ENCODE measurements at regions not wholly inside any gene's neighbourhood (a gene's known extent, or its start where the extent isn't known, plus 50 kb on each side); places are given as distances from the start of the nearest gene placed in this dataset.
"Not testable (repeated sequence)": the region's sequence is repeated elsewhere in the genome, so short reads cannot be mapped to it uniquely, and the experiment has no call there.

DNA sequence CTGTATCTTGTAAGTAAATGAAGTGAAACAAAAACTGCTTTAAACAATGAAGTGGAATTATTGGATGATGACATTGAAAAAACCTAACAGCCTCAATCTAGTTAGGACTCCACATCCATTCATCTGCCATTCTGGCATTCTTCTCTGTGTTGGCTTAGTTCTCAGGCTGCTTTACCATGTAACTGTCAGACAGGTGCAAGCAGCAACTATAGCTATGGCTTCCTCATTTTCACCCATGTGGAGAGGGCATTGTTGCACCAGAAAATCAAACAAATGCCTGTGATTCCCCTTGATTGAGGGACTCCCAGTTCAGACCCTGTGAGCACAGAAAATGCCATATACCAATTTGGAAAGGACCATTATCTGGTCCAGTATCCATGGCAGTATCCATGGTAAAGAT lies 129.5 kb upstream of the NYAP2 start:
- no peak overlapping the region for H3K4me3 Mint-ChIP-seq
- no peaks in the 10 kb centered on the region for H3K36me3 Mint-ChIP-seq
- H3K27me3 Mint-ChIP-seq: no peaks in the 10 kb centered on the region
- no peaks in the 10 kb centered on the region for H3K4me1 Mint-ChIP-seq (ENCODE audit: unreplicated experiment)
- DNase-seq (ENCODE audit: extremely low spot score, unreplicated experiment): no peak
- H3K9me3 Mint-ChIP-seq: no peaks in the 10 kb centered on the region
- TF ChIP-seq CTCF (conservative IDR thresholded peaks at IDR 0.05): no peak
- no peak overlapping the region for H3K27ac Mint-ChIP-seq

DNA sequence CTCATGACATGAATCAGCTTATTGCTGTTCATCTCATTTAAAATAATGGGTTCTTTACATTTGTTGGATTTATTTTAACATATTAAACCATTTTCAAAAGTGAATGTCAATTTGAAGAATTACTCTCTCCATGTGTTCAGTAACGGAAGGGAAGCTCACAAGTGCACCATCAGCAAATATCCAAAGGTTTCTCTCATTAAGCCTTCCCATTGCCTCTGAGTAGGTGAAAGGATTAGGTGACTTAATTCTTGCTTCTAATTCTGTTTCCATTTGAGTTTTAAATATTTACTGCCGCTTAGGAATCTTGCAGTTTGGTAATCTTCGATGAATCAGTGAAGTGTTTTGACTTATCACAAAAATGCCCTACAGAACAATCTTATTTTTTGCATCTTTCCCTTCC lies 145.1 kb upstream of the NYAP2 start:
- Mint-ChIP-seq H3K4me3 (no peak overlapping the region), H3K4me1 (ENCODE audit: unreplicated experiment) (peaks cover 9% of the 10 kb centered on the region), H3K36me3 (no peaks in the 10 kb centered on the region), H3K9me3 (no peaks in the 10 kb centered on the region), H3K27ac (no peak overlapping the region), H3K27me3 (peaks cover 5% of the 10 kb centered on the region)
- no peak for TF ChIP-seq CTCF (conservative IDR thresholded peaks at IDR 0.05)
- DNase-seq (ENCODE audit: extremely low spot score, unreplicated experiment): no peak

DNA sequence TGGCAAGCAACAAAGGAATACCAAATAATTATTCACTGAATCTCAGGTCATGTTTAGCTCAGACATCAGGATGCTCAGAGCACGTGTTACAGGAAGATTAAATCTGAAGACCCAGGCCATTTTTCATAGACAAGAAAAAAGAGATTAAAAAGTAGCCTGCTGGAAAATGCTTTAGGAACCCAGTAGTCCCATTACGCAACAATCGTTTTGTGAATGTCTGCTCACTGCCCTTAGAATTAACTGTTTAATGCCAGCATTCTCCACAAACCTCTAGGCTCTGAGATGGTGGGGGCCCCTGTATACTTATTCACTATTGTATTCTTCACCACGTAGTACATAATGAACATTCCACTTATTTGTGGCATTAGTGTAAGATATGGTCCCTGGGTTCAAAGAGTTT lies 154.6 kb upstream of the NYAP2 start:
- Mint-ChIP-seq H3K27me3 (peaks cover 5% of the 10 kb centered on the region), H3K4me3 (no peak overlapping the region), H3K9me3 (no peaks in the 10 kb centered on the region), H3K27ac (no peak overlapping the region), H3K36me3 (no peaks in the 10 kb centered on the region), H3K4me1 (ENCODE audit: unreplicated experiment) (no peaks in the 10 kb centered on the region)
- DNase-seq (ENCODE audit: extremely low spot score, unreplicated experiment): no peak
- TF ChIP-seq CTCF (conservative IDR thresholded peaks at IDR 0.05): no peak

DNA sequence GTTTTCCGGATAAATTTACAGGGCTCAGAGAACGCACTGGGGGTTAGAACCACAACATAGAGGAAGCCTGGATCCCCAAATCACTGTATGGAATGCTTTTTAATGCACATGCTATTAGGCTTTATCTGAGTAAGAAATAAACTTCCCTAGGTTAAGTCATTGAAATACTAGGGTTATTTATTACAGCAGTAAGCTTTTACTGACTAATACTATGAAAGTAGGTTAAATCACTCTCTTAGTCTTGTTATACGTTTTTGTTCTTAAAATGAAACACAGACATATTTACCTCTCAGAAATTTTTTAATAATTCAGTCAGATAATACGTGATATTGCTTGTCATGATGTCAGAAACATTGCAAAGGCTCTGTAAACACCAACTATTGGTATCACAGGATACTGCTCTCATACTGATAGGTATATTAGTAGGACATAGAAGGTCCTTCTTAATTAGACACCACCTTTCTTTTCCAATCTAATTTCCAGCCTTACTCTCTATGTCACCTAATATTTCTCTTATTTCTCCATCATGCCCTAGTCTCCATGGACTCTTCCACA lies 162.7 kb upstream of the NYAP2 start:
- Mint-ChIP-seq H3K36me3 (no peaks in the 10 kb centered on the region), H3K27me3 (no peaks in the 10 kb centered on the region), H3K4me1 (ENCODE audit: unreplicated experiment) (no peaks in the 10 kb centered on the region), H3K27ac (no peak overlapping the region), H3K4me3 (no peak overlapping the region), H3K9me3 (no peaks in the 10 kb centered on the region)
- no peak for DNase-seq (ENCODE audit: extremely low spot score, unreplicated experiment)
- TF ChIP-seq CTCF (conservative IDR thresholded peaks at IDR 0.05): no peak

DNA sequence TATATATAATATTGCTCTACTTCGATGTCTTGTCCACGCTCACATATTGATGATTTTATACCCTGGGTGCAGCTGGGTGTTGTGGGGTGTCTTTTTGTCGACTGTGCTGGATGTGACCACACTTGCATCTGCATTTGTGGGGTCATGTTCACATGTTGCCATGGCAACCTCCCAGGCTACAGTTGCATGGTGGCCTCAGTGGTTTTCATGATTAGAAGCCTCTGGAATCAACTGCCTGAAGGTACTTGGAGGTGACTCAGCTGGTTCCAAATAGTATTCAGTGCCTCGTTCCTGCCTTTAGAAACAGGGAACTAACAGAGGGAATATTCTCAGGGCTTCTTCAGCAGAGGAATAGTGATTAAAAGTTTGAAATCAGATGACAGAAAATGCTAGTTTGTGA lies 166.3 kb upstream of the NYAP2 start:
- TF ChIP-seq CTCF (conservative IDR thresholded peaks at IDR 0.05): no peak
- Mint-ChIP-seq H3K4me3 (no peak overlapping the region), H3K27me3 (no peaks in the 10 kb centered on the region), H3K27ac (no peak overlapping the region), H3K4me1 (ENCODE audit: unreplicated experiment) (no peaks in the 10 kb centered on the region), H3K9me3 (no peaks in the 10 kb centered on the region), H3K36me3 (no peaks in the 10 kb centered on the region)
- no peak for DNase-seq (ENCODE audit: extremely low spot score, unreplicated experiment)

GRCh38 chr2:225231900-225232299 lies 167.6 kb upstream of the NYAP2 start:
- no peak for TF ChIP-seq CTCF (conservative IDR thresholded peaks at IDR 0.05)
- H3K4me1 Mint-ChIP-seq (ENCODE audit: unreplicated experiment): no peaks in the 10 kb centered on the region
- H3K4me3 Mint-ChIP-seq: no peak overlapping the region
- H3K36me3 Mint-ChIP-seq: no peaks in the 10 kb centered on the region
- H3K9me3 Mint-ChIP-seq: no peaks in the 10 kb centered on the region
- H3K27ac Mint-ChIP-seq: no peak overlapping the region
- no peak for DNase-seq (ENCODE audit: extremely low spot score, unreplicated experiment)
- H3K27me3 Mint-ChIP-seq: no peaks in the 10 kb centered on the region

GRCh38 chr2:225229346-225229745 lies 170.2 kb upstream of the NYAP2 start:
- H3K27ac Mint-ChIP-seq; H3K4me1 Mint-ChIP-seq (ENCODE audit: unreplicated experiment); H3K4me3 Mint-ChIP-seq; H3K9me3 Mint-ChIP-seq; H3K36me3 Mint-ChIP-seq; H3K27me3 Mint-ChIP-seq; DNase-seq (ENCODE audit: extremely low spot score, unreplicated experiment): not testable (repeated sequence)
